A673 (cell line): ENCODE measurements at regions not wholly inside any gene's neighbourhood (a gene's known extent, or its start where the extent isn't known, plus 50 kb on each side); places are given as distances from the start of the nearest gene placed in this dataset.

Experiments
- BruUV-seq: library from RNA; stranded (reverse); fragments of 400-500 nt; replicated peaks from 2 replicates; lab custom pipeline; 2021; lab: Mats Ljungman, UMichigan
- CTCF ChIA-PET: fragments of 300-600 bp; sonication (Branson Sonifier 250); formaldehyde crosslinking; loops from one replicate; lab custom pipeline; 2022; ENCODE audit warnings: antibody characterized with exemption; lab: Charles Lee
- POLR2A ChIA-PET: fragments of 300-600 bp; sonication (Branson Sonifier 250); formaldehyde crosslinking; loops from one replicate; lab custom pipeline; 2022; ENCODE audit warnings: antibody characterized with exemption; ENCODE audit not compliant: low non-redundant PET; lab: Charles Lee
- DNase-seq: peaks from one replicate; pipeline ENCODE4 v3.0.0-alpha.2; 2015; ENCODE audit warnings: low spot score
- H3K27ac ChIP-seq: fragments of 200-600 bp; sonication (generic); 2 replicates; pipeline ENCODE4 v1.5.1; 2016; ENCODE audit warnings: mixed run types, low read depth, mild to moderate bottlenecking, mixed read lengths, antibody characterized with exemption, low read length; ENCODE audit not compliant: poor library complexity, severe bottlenecking
- H3K27me3 ChIP-seq: fragments of 200-600 bp; sonication (generic); replicated peaks from 2 replicates; pipeline ENCODE4 v1.6.1; 2017; ENCODE audit warnings: mixed run types, low read depth, mild to moderate bottlenecking, mixed read lengths, antibody characterized with exemption, low read length; ENCODE audit not compliant: insufficient read depth, poor library complexity
- H3K36me3 ChIP-seq: fragments of 200-600 bp; sonication (generic); 2 replicates; pipeline ENCODE4 v1.6.1; 2016; ENCODE audit warnings: mixed run types, mild to moderate bottlenecking, mixed read lengths, antibody characterized with exemption, low read length; ENCODE audit not compliant: insufficient read depth, poor library complexity, severe bottlenecking
- H3K4me1 ChIP-seq: fragments of 200-600 bp; sonication (generic); 2 replicates; pipeline ENCODE4 v1.6.1; 2017; ENCODE audit warnings: mixed run types, mild to moderate bottlenecking, mixed read lengths, antibody characterized with exemption, low read length; ENCODE audit not compliant: insufficient read depth, poor library complexity, severe bottlenecking
- H3K4me3 ChIP-seq: fragments of 200-600 bp; sonication (generic); 2 replicates; pipeline ENCODE4 v1.5.1; 2016; ENCODE audit warnings: low read depth, mixed run types, mild to moderate bottlenecking, mixed read lengths, low read length; ENCODE audit not compliant: poor library complexity, severe bottlenecking
- H3K9me3 ChIP-seq: fragments of 200-600 bp; sonication (generic); 2 replicates; pipeline ENCODE4 v1.6.1; 2016; ENCODE audit warnings: mixed run types, low read depth, mild to moderate bottlenecking, mixed read lengths, antibody characterized with exemption, low read length; ENCODE audit not compliant: poor library complexity, severe bottlenecking
- EZH2 ChIP-seq: fragments of 200-600 bp; sonication (generic); IDR thresholded peaks from 2 replicates; pipeline ENCODE4 v1.6.1; 2017; ENCODE audit warnings: borderline replicate concordance, low read depth, mild to moderate bottlenecking, mixed read lengths, antibody characterized with exemption, low read length; ENCODE audit not compliant: poor library complexity, severe bottlenecking
- intact Hi-C: fragments of 100-400 bp; cut with micrococcal nuclease; formaldehyde crosslinking; loops from one replicate; pipeline ENCODE4 v1.10.0; 2022; ENCODE audit not compliant: unreplicated experiment
- TF ChIP-seq, protein P1 (sequence below): fragments of 300-800, 200-600 bp; sonication (generic); conservative IDR thresholded peaks from 2 replicates; pipeline ENCODE4 v1.5.1; 2017; ENCODE audit warnings: low read depth, mild to moderate bottlenecking, antibody characterized with exemption, low read length, moderate library complexity, mixed read lengths

DNA sequence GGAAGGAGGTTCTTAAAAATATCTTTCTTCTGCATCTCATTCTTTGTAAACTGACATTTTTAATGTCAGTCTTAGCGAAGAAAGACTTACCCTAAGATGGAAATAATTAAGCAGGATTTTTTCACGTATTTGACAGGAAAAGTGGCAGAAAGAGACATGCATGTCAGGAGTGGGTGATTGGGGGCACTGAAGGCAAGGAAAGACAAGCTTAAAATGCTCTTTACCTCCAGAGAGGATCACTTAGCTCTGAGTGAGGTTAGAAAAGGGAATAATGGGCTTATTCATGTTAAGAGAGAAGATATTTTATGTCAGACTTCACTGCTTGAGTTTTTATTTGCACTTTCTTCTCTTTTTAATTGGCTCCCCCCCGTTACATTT is 1358.2 kb upstream of the TMEM132C start:
- TF ChIP-seq, protein P1, sequence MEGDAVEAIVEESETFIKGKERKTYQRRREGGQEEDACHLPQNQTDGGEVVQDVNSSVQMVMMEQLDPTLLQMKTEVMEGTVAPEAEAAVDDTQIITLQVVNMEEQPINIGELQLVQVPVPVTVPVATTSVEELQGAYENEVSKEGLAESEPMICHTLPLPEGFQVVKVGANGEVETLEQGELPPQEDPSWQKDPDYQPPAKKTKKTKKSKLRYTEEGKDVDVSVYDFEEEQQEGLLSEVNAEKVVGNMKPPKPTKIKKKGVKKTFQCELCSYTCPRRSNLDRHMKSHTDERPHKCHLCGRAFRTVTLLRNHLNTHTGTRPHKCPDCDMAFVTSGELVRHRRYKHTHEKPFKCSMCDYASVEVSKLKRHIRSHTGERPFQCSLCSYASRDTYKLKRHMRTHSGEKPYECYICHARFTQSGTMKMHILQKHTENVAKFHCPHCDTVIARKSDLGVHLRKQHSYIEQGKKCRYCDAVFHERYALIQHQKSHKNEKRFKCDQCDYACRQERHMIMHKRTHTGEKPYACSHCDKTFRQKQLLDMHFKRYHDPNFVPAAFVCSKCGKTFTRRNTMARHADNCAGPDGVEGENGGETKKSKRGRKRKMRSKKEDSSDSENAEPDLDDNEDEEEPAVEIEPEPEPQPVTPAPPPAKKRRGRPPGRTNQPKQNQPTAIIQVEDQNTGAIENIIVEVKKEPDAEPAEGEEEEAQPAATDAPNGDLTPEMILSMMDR: no peak
- TF ChIP-seq EZH2: no peak
- DNase-seq: no peak
- Histone ChIP-seq H3K36me3 (no peaks in the 10 kb centered on the region), H3K4me3 (no peak overlapping the region), H3K4me1 (no peaks in the 10 kb centered on the region), H3K27ac (no peak overlapping the region), H3K9me3 (no peaks in the 10 kb centered on the region), H3K27me3 (no peaks in the 10 kb centered on the region)
- BruUV-seq: no TSS peak
- ChIA-PET CTCF (interaction anchor here (0.5 kb wide), 1 partner anchor 447 kb away, joined by 3 read pairs; no protein-coding TSS in a partner anchor), POLR2A (no interaction called here)
- intact Hi-C loops: loop anchor here (10.0 kb wide), 1 partner anchor 376 kb away; no protein-coding TSS in a partner anchor

DNA sequence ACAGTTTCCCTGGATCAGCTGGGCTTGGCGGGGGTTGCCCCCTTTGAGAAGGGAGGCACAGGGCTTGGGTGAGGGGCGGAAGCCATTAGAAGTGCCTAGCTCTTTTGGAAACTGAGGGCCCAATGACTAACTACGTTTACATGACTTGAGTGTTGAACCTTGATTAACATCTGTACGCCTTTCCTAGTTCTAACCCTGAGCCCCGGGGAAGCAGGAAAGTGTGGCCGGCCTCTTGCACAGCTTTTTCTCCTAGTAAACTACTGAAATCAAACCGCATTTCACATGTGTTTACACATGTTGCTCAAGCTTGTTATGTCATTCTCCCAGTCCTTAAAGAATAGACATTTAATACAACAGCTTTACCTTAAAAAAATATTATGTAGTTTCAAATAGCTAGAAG is 1356.4 kb upstream of the TMEM132C start:
- Histone ChIP-seq H3K4me3 (no peak overlapping the region), H3K9me3 (no peaks in the 10 kb centered on the region), H3K36me3 (no peaks in the 10 kb centered on the region), H3K27ac (no peak overlapping the region), H3K4me1 (no peaks in the 10 kb centered on the region), H3K27me3 (no peaks in the 10 kb centered on the region)
- ChIA-PET POLR2A (no interaction called here), CTCF (no interaction called here)
- DNase-seq: no peak
- no peak for TF ChIP-seq EZH2
- TF ChIP-seq, protein P1: no peak
- no TSS peak for BruUV-seq
- intact Hi-C loops: no loop called here

DNA sequence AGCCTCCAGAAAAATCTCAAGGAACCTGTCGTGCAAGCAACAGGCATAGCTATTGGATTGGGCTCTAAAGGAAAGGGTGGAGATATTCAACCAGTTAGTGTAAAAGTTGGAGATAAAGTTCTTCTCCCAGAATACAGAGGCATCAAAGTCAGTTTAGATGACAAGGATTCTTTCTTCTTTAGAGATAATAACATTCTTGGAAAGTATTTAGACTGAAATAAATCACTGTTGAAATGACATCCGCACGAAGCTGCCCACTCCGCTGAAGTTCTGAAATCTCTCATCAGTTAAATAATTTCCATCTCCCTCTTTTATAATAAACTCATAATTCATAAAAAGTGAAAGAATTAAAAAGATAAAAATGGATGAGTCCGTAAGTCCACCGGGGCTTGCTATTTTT is 1354.9 kb upstream of the TMEM132C start:
- Histone ChIP-seq H3K9me3 (no peaks in the 10 kb centered on the region), H3K4me1 (no peaks in the 10 kb centered on the region), H3K36me3 (no peaks in the 10 kb centered on the region), H3K27ac (no peak overlapping the region), H3K27me3 (no peaks in the 10 kb centered on the region), H3K4me3 (no peak overlapping the region)
- BruUV-seq: no TSS peak
- intact Hi-C loops: no loop called here
- POLR2A ChIA-PET: no interaction called here
- TF ChIP-seq, protein P1: no peak
- TF ChIP-seq EZH2: no peak
- no peak for DNase-seq
- CTCF ChIA-PET: no interaction called here
